ENCODE measurements at regions not wholly inside any gene's neighbourhood (a gene's known extent, or its start where the extent isn't known, plus 50 kb on each side); places are given as distances from the start of the nearest gene placed in this dataset.

DNA sequence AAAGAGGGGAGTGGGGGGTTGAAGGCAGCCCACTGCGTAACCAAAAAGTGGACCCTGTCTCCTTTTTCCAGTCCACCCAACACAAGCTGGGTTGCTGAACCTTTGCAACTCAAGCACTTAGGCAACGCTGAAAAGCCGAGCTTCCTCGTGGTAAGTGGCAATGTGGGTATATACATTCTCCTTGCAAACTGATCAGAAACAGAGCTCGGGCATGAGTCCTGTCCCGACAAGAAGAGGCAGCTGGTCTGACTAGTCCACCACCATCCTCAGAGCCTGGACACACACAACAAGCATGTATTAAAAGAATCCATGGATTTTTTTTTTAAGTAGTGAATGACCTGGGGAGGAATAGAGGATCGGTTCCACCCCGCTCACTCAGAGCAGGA is 240.6 kb upstream of the ZNF507 start:
- TF ChIP-seq, protein P1, sequence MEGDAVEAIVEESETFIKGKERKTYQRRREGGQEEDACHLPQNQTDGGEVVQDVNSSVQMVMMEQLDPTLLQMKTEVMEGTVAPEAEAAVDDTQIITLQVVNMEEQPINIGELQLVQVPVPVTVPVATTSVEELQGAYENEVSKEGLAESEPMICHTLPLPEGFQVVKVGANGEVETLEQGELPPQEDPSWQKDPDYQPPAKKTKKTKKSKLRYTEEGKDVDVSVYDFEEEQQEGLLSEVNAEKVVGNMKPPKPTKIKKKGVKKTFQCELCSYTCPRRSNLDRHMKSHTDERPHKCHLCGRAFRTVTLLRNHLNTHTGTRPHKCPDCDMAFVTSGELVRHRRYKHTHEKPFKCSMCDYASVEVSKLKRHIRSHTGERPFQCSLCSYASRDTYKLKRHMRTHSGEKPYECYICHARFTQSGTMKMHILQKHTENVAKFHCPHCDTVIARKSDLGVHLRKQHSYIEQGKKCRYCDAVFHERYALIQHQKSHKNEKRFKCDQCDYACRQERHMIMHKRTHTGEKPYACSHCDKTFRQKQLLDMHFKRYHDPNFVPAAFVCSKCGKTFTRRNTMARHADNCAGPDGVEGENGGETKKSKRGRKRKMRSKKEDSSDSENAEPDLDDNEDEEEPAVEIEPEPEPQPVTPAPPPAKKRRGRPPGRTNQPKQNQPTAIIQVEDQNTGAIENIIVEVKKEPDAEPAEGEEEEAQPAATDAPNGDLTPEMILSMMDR (IDR thresholded peaks at IDR 0.05), result no peak
- TF ChIP-seq EP300 (IDR thresholded peaks at IDR 0.05) (no peak), POLR2A (IDR thresholded peaks at IDR 0.05) (no peak), POLR2AphosphoS5 (IDR thresholded peaks at IDR 0.05) (no peak)

All from upper lobe of left lung (tissue), 4 donors.